ENCODE measurements at regions not wholly inside any gene's neighbourhood (a gene's known extent, or its start where the extent isn't known, plus 50 kb on each side); places are given as distances from the start of the nearest gene placed in this dataset.
A peak's percentile ranks its signal among the peaks of the same experiment; 100 is the strongest.

DNA sequence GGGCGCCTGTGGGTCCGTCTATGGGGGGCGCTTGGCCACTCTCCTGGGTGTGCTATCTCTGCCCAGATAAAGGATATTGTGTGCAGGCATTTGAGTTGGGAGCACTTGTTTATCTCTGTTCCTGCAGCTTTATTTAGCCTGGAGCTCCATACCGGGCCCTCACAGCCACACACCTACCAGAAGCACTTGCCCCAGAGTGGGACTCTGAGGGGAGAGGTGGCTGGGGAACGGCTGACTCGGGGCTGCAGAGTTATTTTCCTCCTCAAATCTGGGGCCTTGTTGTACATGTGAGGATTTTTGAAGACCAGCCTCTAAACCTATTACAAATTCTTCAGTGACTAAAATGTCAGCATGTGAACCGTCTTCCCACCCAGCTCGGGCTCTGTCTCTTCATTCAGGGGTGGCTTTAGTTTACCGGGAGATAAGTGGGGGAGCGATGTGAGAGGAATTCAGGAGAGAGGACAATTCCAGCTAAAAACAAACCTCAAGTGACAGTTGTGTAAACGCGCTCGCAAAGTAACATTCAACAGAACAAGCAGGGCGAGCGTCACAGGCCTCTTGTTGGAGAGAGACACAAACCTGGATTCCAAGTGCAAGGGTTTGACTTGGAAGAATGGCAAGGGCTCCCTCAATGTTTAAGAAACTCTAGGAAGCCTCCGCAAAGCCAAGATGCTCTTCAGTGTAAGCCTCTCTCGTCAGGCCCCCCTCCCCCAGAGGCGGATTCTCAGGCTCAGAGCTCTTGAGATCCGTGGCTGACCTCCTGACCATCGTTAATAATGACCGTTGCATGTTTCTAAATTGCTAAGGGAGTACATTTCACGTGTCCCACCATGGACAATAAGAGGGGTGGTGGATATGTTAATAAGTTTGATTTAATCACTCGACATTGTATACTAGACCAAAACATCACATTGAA lies 548.9 kb downstream of the QKI start:
- DNase-seq (ENCODE audit: extremely low spot score), result no peak
- POLR2A ChIA-PET, result no interaction called here
- TF ChIP-seq, protein P1, sequence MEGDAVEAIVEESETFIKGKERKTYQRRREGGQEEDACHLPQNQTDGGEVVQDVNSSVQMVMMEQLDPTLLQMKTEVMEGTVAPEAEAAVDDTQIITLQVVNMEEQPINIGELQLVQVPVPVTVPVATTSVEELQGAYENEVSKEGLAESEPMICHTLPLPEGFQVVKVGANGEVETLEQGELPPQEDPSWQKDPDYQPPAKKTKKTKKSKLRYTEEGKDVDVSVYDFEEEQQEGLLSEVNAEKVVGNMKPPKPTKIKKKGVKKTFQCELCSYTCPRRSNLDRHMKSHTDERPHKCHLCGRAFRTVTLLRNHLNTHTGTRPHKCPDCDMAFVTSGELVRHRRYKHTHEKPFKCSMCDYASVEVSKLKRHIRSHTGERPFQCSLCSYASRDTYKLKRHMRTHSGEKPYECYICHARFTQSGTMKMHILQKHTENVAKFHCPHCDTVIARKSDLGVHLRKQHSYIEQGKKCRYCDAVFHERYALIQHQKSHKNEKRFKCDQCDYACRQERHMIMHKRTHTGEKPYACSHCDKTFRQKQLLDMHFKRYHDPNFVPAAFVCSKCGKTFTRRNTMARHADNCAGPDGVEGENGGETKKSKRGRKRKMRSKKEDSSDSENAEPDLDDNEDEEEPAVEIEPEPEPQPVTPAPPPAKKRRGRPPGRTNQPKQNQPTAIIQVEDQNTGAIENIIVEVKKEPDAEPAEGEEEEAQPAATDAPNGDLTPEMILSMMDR (IDR thresholded peaks at IDR 0.05; ENCODE audit: control extremely low read depth, extremely low read depth, low read depth, missing control alignments), result no peak
- CTCF ChIA-PET, result no interaction called here

DNA sequence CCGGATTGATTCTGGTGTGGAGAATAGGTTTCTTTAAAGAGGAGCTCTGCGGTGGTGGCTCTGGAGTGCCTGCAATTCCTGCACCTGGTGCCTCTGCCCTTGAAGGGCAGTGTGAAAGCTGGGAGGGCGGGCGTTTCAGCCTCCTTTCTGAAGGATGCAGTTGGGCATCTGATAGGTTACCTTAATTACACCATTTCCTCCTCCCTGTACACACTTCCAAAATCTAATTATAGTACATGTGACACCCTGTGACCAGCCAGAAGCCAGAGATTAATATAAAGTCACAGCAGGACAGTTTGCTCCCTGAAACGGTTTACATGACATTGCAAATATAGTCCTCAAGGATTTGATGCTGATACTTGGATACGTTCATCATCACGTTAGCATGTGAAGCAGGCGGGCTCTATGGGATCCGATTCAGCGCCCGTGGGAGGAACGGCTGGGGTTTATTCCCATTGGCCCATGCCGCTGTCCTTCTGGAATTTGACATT lies 548.2 kb downstream of the QKI start:
- no peak for DNase-seq (ENCODE audit: extremely low spot score)
- TF ChIP-seq, protein P1 (IDR thresholded peaks at IDR 0.05; ENCODE audit: control extremely low read depth, extremely low read depth, low read depth, missing control alignments), result no peak
- ChIA-PET POLR2A (no interaction called here), CTCF (no interaction called here)

- TF ChIP-seq, protein P1 (IDR thresholded peaks at IDR 0.05; ENCODE audit: control extremely low read depth, extremely low read depth, low read depth, missing control alignments), result no peak
- ChIA-PET POLR2A (no interaction called here), CTCF (interaction anchor here (0.8 to 1.6 kb wide), 4 partner anchors 10 to 21 kb away, joined by 3 to 7 read pairs (median 4); no protein-coding TSS in a partner anchor)
- no peak for DNase-seq (ENCODE audit: extremely low spot score)
Measured at GRCh38 chr6:163960128-163960527, 545.6 kb downstream of the QKI start.

GRCh38 chr6:163958646-163959045 lies 544.1 kb downstream of the QKI start:
- no peak for DNase-seq (ENCODE audit: extremely low spot score)
- POLR2A ChIA-PET, result interaction anchor here (0.7 kb wide), 1 partner anchor 538 kb away, joined by 4 read pairs; no protein-coding TSS in a partner anchor
- CTCF ChIA-PET, result interaction anchor here (1.2 to 1.4 kb wide), 2 partner anchors 21 to 532 kb away, joined by 3 to 5 read pairs; no protein-coding TSS in a partner anchor
- TF ChIP-seq, protein P1 (IDR thresholded peaks at IDR 0.05; ENCODE audit: control extremely low read depth, extremely low read depth, low read depth, missing control alignments), result no peak

- CTCF ChIA-PET, result interaction anchor here (0.6 to 3.0 kb wide), 14 partner anchors 10 to 552 kb away, joined by 3 to 21 read pairs (median 3); no protein-coding TSS in a partner anchor
- POLR2A ChIA-PET, result no interaction called here
- DNase-seq (ENCODE audit: extremely low spot score), result peak; percentile 81
- TF ChIP-seq, protein P1 (IDR thresholded peaks at IDR 0.05; ENCODE audit: control extremely low read depth, extremely low read depth, low read depth, missing control alignments), result peak; percentile 83
Measured at GRCh38 chr6:163956571-163957407, 542.3 kb downstream of the QKI start.

GRCh38 chr6:163955756-163956155 lies 541.2 kb downstream of the QKI start:
- POLR2A ChIA-PET, result no interaction called here
- CTCF ChIA-PET, result interaction anchor here (0.9 to 3.0 kb wide), 9 partner anchors 9 to 575 kb away, joined by 3 to 21 read pairs (median 3); no protein-coding TSS in a partner anchor
- TF ChIP-seq, protein P1 (IDR thresholded peaks at IDR 0.05; ENCODE audit: control extremely low read depth, extremely low read depth, low read depth, missing control alignments), result no peak
- no peak for DNase-seq (ENCODE audit: extremely low spot score)

All from GM10248 (cell line).